HEK293 (cell line): ENCODE measurements at regions not wholly inside any gene's neighbourhood (a gene's known extent, or its start where the extent isn't known, plus 50 kb on each side); places are given as distances from the start of the nearest gene placed in this dataset.

ENCODE experiments used
- CTCF ChIP-seq: fragments of 450-650 bp; formaldehyde crosslinking; IDR thresholded peaks from 2 replicates; pipeline ENCODE4 v1.5.1; 2016; ENCODE audit warnings: missing biosample characterization, missing genetic modification characterization
- EGR2 ChIP-seq: fragments of 450-650 bp; formaldehyde crosslinking; IDR thresholded peaks from 2 replicates; pipeline ENCODE4 v1.5.1; 2016; ENCODE audit warnings: low read depth, missing biosample characterization, missing genetic modification characterization
- PRDM1 ChIP-seq: fragments of 450-650 bp; formaldehyde crosslinking; IDR thresholded peaks from 2 replicates; pipeline ENCODE4; 2016; ENCODE audit warnings: missing biosample characterization, missing genetic modification characterization
- PRDM10 ChIP-seq: fragments of 450-650 bp; formaldehyde crosslinking; IDR thresholded peaks from 2 replicates; pipeline ENCODE4 v1.5.1; 2016; ENCODE audit warnings: missing biosample characterization, missing genetic modification characterization
- ZBTB11 ChIP-seq: fragments of 450-650 bp; formaldehyde crosslinking; conservative IDR thresholded peaks from 2 replicates; pipeline ENCODE4 v1.5.1; 2016; ENCODE audit warnings: low read depth, missing biosample characterization, missing genetic modification characterization
- ZBTB17 ChIP-seq: fragments of 450-650 bp; formaldehyde crosslinking; IDR thresholded peaks from 2 replicates; pipeline ENCODE4 v1.5.1; 2016; ENCODE audit warnings: missing biosample characterization, missing genetic modification characterization
- ZBTB26 ChIP-seq: fragments of 450-650 bp; formaldehyde crosslinking; optimal IDR thresholded peaks from 2 replicates; pipeline ENCODE3; 2016; ENCODE audit warnings: missing biosample characterization, mild to moderate bottlenecking, missing genetic modification characterization
- ZNF24 ChIP-seq: fragments of 450-650 bp; formaldehyde crosslinking; IDR thresholded peaks from 2 replicates; pipeline ENCODE4 v1.5.1; 2016; ENCODE audit warnings: missing biosample characterization, missing genetic modification characterization
- ZNF274 ChIP-seq, 2 experiments: fragments of 200-500 bp in 1 of 2; fragments of 450-650 bp in 1 of 2; sonication (Bioruptor generic) in 1 of 2; formaldehyde crosslinking in 1 of 2; IDR thresholded peaks; 2 replicates each; pipeline versions ENCODE4 v1.5.1 to v1.6.1; 2014 to 2016; ENCODE audit warnings: borderline replicate concordance in 1 of 2, inconsistent platforms in 1 of 2, low read length in 1 of 2, missing biosample characterization in 1 of 2, missing genetic modification characterization in 1 of 2
- ZNF544 ChIP-seq: fragments of 450-650 bp; formaldehyde crosslinking; IDR thresholded peaks from 2 replicates; pipeline ENCODE4 v1.5.0; 2017; ENCODE audit warnings: missing biosample characterization, missing genetic modification characterization
- ZNF664 ChIP-seq: fragments of 450-650 bp; formaldehyde crosslinking; IDR thresholded peaks from 2 replicates; pipeline ENCODE4 v1.5.1; 2016; ENCODE audit warnings: missing biosample characterization, missing genetic modification characterization

GRCh38 chr2:10987439-10987838 is 75.7 kb downstream of the KCNF1 start:
- TF ChIP-seq CTCF: no peak
- TF ChIP-seq ZBTB17 (tag by site-specific recombination): no peak
- no peak for TF ChIP-seq ZNF24 (tag by site-specific recombination)
- no peak for TF ChIP-seq ZNF274 (IDR thresholded peaks at IDR 0.05; ENCODE audit: low read length)
- no peak for TF ChIP-seq ZNF274 (tag by site-specific recombination; IDR thresholded peaks at IDR 0.05; ENCODE audit: borderline replicate concordance)
- no peak for TF ChIP-seq ZBTB26
- TF ChIP-seq PRDM1 (tag by site-specific recombination): no peak
- TF ChIP-seq EGR2: no peak
- no peak for TF ChIP-seq ZNF664
- TF ChIP-seq ZNF544 (tag by site-specific recombination): no peak
- TF ChIP-seq PRDM10: no peak
- no peak for TF ChIP-seq ZBTB11
